H9 (cell line): ENCODE measurements at regions not wholly inside any gene's neighbourhood (a gene's known extent, or its start where the extent isn't known, plus 50 kb on each side); places are given as distances from the start of the nearest gene placed in this dataset.

Experiments used
- DNase-seq: peaks from one replicate; pipeline ENCODE4 v3.0.0-alpha.2; 2017
- H2AFZ ChIP-seq: one replicate; pipeline ENCODE4 v1.6.1; 2013; ENCODE audit warnings: mild to moderate bottlenecking, low read length, control low read depth, moderate library complexity
- H2AK5ac ChIP-seq: 2 replicates; pipeline ENCODE4 v1.6.1; 2013; ENCODE audit warnings: low read length, control low read depth, mixed read lengths; ENCODE audit not compliant: insufficient read length
- H2BK120ac ChIP-seq: one replicate; pipeline ENCODE4 v1.6.1; 2013; ENCODE audit warnings: low read depth, mild to moderate bottlenecking, low read length, control low read depth, inconsistent platforms; ENCODE audit not compliant: poor library complexity, severe bottlenecking
- H2BK12ac ChIP-seq: 2 replicates; pipeline ENCODE4 v1.6.1; 2013; ENCODE audit warnings: low read length, control low read depth, mixed read lengths, low read depth; ENCODE audit not compliant: insufficient read length
- H2BK15ac ChIP-seq: 2 replicates; pipeline ENCODE4 v1.6.1; 2013; ENCODE audit warnings: low read depth, low read length, control low read depth
- H2BK20ac ChIP-seq: one replicate; pipeline ENCODE4 v1.6.1; 2013; ENCODE audit warnings: low read depth, mild to moderate bottlenecking, low read length, control low read depth, inconsistent platforms; ENCODE audit not compliant: poor library complexity, severe bottlenecking
- H2BK5ac ChIP-seq: 2 replicates; pipeline ENCODE4 v1.6.1; 2013; ENCODE audit warnings: low read length, control low read depth, mixed read lengths; ENCODE audit not compliant: insufficient read length
- H3K14ac ChIP-seq: 2 replicates; pipeline ENCODE4 v1.6.1; 2013; ENCODE audit warnings: low read length, control low read depth; ENCODE audit not compliant: insufficient read depth
- H3K18ac ChIP-seq: 2 replicates; pipeline ENCODE4 v1.6.1; 2013; ENCODE audit warnings: low read depth, mild to moderate bottlenecking, mixed read lengths, low read length, control low read depth; ENCODE audit not compliant: insufficient read length
- H3K23ac ChIP-seq: 2 replicates; pipeline ENCODE4 v1.6.1; 2013; ENCODE audit warnings: low read length, control low read depth, mixed read lengths, low read depth; ENCODE audit not compliant: insufficient read length
- H3K23me2 ChIP-seq: 2 replicates; pipeline ENCODE4 v1.6.1; 2013; ENCODE audit warnings: low read depth, mild to moderate bottlenecking, mixed read lengths, low read length, control low read depth; ENCODE audit not compliant: insufficient read length, poor library complexity, severe bottlenecking
- H3K27ac ChIP-seq: 2 replicates; pipeline ENCODE4 v1.5.1; 2013; ENCODE audit warnings: low read length, control low read depth, mixed read lengths, low read depth; ENCODE audit not compliant: insufficient read length
- H3K27me3 ChIP-seq: 2 replicates; pipeline ENCODE4 v1.6.1; 2013; ENCODE audit warnings: low read length, control low read depth, inconsistent platforms; ENCODE audit not compliant: insufficient read depth
- H3K4ac ChIP-seq: 2 replicates; pipeline ENCODE4 v1.6.1; 2013; ENCODE audit warnings: low read depth, mild to moderate bottlenecking, control low read depth, inconsistent platforms, low read length, moderate library complexity
- H3K4me1 ChIP-seq: 2 replicates; pipeline ENCODE4 v1.6.1; 2013; ENCODE audit warnings: low read length, control low read depth, inconsistent platforms; ENCODE audit not compliant: insufficient read depth
- H3K4me2 ChIP-seq: 2 replicates; pipeline ENCODE4 v1.6.1; 2013; ENCODE audit warnings: low read length, control low read depth, mixed read lengths; ENCODE audit not compliant: insufficient read length, insufficient read depth
- H3K56ac ChIP-seq: 2 replicates; pipeline ENCODE4 v1.6.1; 2013; ENCODE audit warnings: low read depth, mild to moderate bottlenecking, mixed read lengths, low read length, control low read depth; ENCODE audit not compliant: insufficient read length
- H3K79me1 ChIP-seq: 2 replicates; pipeline ENCODE4 v1.6.1; 2013; ENCODE audit warnings: low read depth, mild to moderate bottlenecking, moderate library complexity, low read length, control low read depth, inconsistent platforms; ENCODE audit not compliant: insufficient read depth, poor library complexity, severe bottlenecking
- H3K79me2 ChIP-seq: 2 replicates; pipeline ENCODE4 v1.6.1; 2013; ENCODE audit warnings: low read length, control low read depth, inconsistent platforms; ENCODE audit not compliant: insufficient read depth
- H3K9ac ChIP-seq: 2 replicates; pipeline ENCODE4 v1.6.1; 2013; ENCODE audit warnings: low read length, control low read depth, mixed read lengths; ENCODE audit not compliant: insufficient read length; ENCODE audit errors: extremely low read depth
- H3K9me3 ChIP-seq: one replicate; pipeline ENCODE4 v1.6.1; 2013; ENCODE audit warnings: low read depth, low read length, inconsistent platforms; ENCODE audit not compliant: control insufficient read depth
- H3T11ph ChIP-seq: one replicate; pipeline ENCODE4 v1.6.1; 2013; ENCODE audit warnings: mild to moderate bottlenecking, low read length, control low read depth, inconsistent platforms
- H4K20me1 ChIP-seq: one replicate; pipeline ENCODE4 v1.6.1; 2013; ENCODE audit not compliant: control insufficient read depth, insufficient read length, insufficient read depth
- H4K5ac ChIP-seq: 2 replicates; pipeline ENCODE4 v1.6.1; 2013; ENCODE audit warnings: low read depth, mild to moderate bottlenecking, mixed read lengths, low read length, control low read depth; ENCODE audit not compliant: insufficient read length
- H4K8ac ChIP-seq: replicated peaks from 2 replicates; pipeline ENCODE4 v1.6.1; 2013; ENCODE audit warnings: low read length, control low read depth, mixed read lengths, low read depth; ENCODE audit not compliant: insufficient read length
- H4K91ac ChIP-seq: 2 replicates; pipeline ENCODE4 v1.6.1; 2013; ENCODE audit warnings: low read depth, mild to moderate bottlenecking, moderate library complexity, mixed read lengths, low read length, control low read depth; ENCODE audit not compliant: insufficient read length
- H3K27ac Mint-ChIP-seq, 3 experiments: 2 replicates in 2 of 3; 3 replicates in 1 of 3; pipeline ENCODE4 v1.8.0; 2020 to 2021; ENCODE audit warnings: mixed read lengths in 3 of 3, mild to moderate bottlenecking in 1 of 3, moderate library complexity in 1 of 3
- H3K27me3 Mint-ChIP-seq: 2 replicates; pipeline ENCODE4 v1.8.0; 2021; ENCODE audit warnings: low read depth, mild to moderate bottlenecking, moderate library complexity, mixed read lengths
- H3K36me3 Mint-ChIP-seq, 3 experiments: 2 replicates in 2 of 3; 3 replicates in 1 of 3; pipeline ENCODE4 v1.8.0; 2020 to 2021; ENCODE audit warnings: low read depth in 3 of 3, mixed read lengths in 3 of 3; ENCODE audit not compliant: insufficient read depth in 1 of 3
- H3K4me1 Mint-ChIP-seq, 2 experiments: 2 replicates each; pipeline ENCODE4 v1.8.0; 2020; ENCODE audit warnings: mixed read lengths in 2 of 2
- H3K4me3 Mint-ChIP-seq, 2 experiments: 2 replicates in 1 of 2; 3 replicates in 1 of 2; pipeline ENCODE4 v1.8.0; 2020 to 2021; ENCODE audit warnings: mild to moderate bottlenecking in 2 of 2, mixed read lengths in 2 of 2, moderate library complexity in 1 of 2
- H3K9me3 Mint-ChIP-seq, 2 experiments: 2 replicates in 1 of 2; 3 replicates in 1 of 2; pipeline ENCODE4 v1.8.0; 2020; ENCODE audit warnings: mild to moderate bottlenecking in 2 of 2, mixed read lengths in 2 of 2, moderate library complexity in 1 of 2
- TF ChIP-seq, protein P1 (sequence below): fragments of 200-600 bp; sonication (generic); conservative IDR thresholded peaks from 3 replicates; pipeline ENCODE4 v1.8.0; 2021; ENCODE audit warnings: antibody characterized with exemption, mild to moderate bottlenecking

GRCh38 chr17:73718362-73718761 lies 74.1 kb upstream of the SDK2 start:
- no peaks in the 10 kb centered on the region for H3K9me3 Mint-ChIP-seq
- Histone ChIP-seq H4K8ac (no peak overlapping the region), H2BK20ac (no peak overlapping the region), H4K20me1 (no peaks in the 10 kb centered on the region), H4K5ac (no peak overlapping the region), H3K56ac (no peak overlapping the region), H3K27me3 (no peaks in the 10 kb centered on the region), H3K4ac (no peak overlapping the region), H3T11ph (no peak overlapping the region), H2BK5ac (no peak overlapping the region), H2BK12ac (no peak overlapping the region), H3K79me1 (no peaks in the 10 kb centered on the region), H4K91ac (no peak overlapping the region), H3K4me1 (no peaks in the 10 kb centered on the region; the same call in 1 of the 2 replicates), H3K27ac (no peak overlapping the region), H3K23ac (no peak overlapping the region), H3K79me2 (no peaks in the 10 kb centered on the region), H3K4me2 (no peak overlapping the region), H3K9ac (no peak overlapping the region), H3K9me3 (no peaks in the 10 kb centered on the region), H2AK5ac (no peak overlapping the region), H3K18ac (no peak overlapping the region), H3K23me2 (no peaks in the 10 kb centered on the region), H2BK15ac (no peak overlapping the region), H2BK120ac (no peak overlapping the region), H3K14ac (no peak overlapping the region), H2AFZ (no peak overlapping the region)
- peaks cover 20 to 24% of the 10 kb centered on the region in 2 experiments for H3K4me1 Mint-ChIP-seq
- no peak overlapping the region for H3K27ac Mint-ChIP-seq
- no peaks in the 10 kb centered on the region for H3K36me3 Mint-ChIP-seq
- TF ChIP-seq, protein P1, sequence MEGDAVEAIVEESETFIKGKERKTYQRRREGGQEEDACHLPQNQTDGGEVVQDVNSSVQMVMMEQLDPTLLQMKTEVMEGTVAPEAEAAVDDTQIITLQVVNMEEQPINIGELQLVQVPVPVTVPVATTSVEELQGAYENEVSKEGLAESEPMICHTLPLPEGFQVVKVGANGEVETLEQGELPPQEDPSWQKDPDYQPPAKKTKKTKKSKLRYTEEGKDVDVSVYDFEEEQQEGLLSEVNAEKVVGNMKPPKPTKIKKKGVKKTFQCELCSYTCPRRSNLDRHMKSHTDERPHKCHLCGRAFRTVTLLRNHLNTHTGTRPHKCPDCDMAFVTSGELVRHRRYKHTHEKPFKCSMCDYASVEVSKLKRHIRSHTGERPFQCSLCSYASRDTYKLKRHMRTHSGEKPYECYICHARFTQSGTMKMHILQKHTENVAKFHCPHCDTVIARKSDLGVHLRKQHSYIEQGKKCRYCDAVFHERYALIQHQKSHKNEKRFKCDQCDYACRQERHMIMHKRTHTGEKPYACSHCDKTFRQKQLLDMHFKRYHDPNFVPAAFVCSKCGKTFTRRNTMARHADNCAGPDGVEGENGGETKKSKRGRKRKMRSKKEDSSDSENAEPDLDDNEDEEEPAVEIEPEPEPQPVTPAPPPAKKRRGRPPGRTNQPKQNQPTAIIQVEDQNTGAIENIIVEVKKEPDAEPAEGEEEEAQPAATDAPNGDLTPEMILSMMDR, result no peak
- DNase-seq, result no peak
- H3K4me3 Mint-ChIP-seq, result no peak overlapping the region
- peaks cover 18% of the 10 kb centered on the region for H3K27me3 Mint-ChIP-seq
